IPS DF 19.7 (cell line): ENCODE measurements at regions not wholly inside any gene's neighbourhood (a gene's known extent, or its start where the extent isn't known, plus 50 kb on each side); places are given as distances from the start of the nearest gene placed in this dataset.
A peak's percentile ranks its signal among the peaks of the same experiment; 100 is the strongest.
"Not testable (repeated sequence)": the region's sequence is repeated elsewhere in the genome, so short reads cannot be mapped to it uniquely, and the experiment has no call there.

Experiments
- DNase-seq: peaks from one replicate; pipeline ENCODE4 v3.0.0-alpha.2; 2013; ENCODE audit warnings: low read depth, low spot score

- DNase-seq: no peak
Measured at GRCh38 chr7:123324283-123324682, 124.5 kb upstream of the SLC13A1 start.

GRCh38 chr7:123323689-123324088 lies 123.9 kb upstream of the SLC13A1 start:
- DNase-seq: no peak

GRCh38 chr7:123321578-123321977 lies 121.8 kb upstream of the SLC13A1 start:
- DNase-seq: not testable (repeated sequence)

GRCh38 chr7:123319911-123320310 lies 120.1 kb upstream of the SLC13A1 start:
- DNase-seq: no peak

- no peak for DNase-seq
Measured at GRCh38 chr7:123314886-123315285, 115.1 kb upstream of the SLC13A1 start.

GRCh38 chr7:123308254-123308951 lies 108.6 kb upstream of the SLC13A1 start:
- DNase-seq: no peak

- DNase-seq: no peak
Measured at GRCh38 chr7:123305840-123306375, 106.1 kb upstream of the SLC13A1 start.

- DNase-seq: no peak
Measured at GRCh38 chr7:123303926-123304325, 104.2 kb upstream of the SLC13A1 start.

GRCh38 chr7:123296965-123297364 lies 97.2 kb upstream of the SLC13A1 start:
- DNase-seq: no peak

GRCh38 chr7:123293710-123294109 lies 93.9 kb upstream of the SLC13A1 start:
- DNase-seq: no peak

GRCh38 chr7:123292227-123292626 lies 92.5 kb upstream of the SLC13A1 start:
- DNase-seq: no peak

- DNase-seq: no peak
Measured at GRCh38 chr7:123289200-123289599, 89.4 kb upstream of the SLC13A1 start.

GRCh38 chr7:123285076-123285700 lies 85.4 kb upstream of the SLC13A1 start:
- peak; percentile 30 for DNase-seq

GRCh38 chr7:123283373-123283772 lies 83.6 kb upstream of the SLC13A1 start:
- no peak for DNase-seq

- no peak for DNase-seq
Measured at GRCh38 chr7:123282181-123282580, 82.4 kb upstream of the SLC13A1 start.

- DNase-seq: no peak
Measured at GRCh38 chr7:123279949-123280348, 80.2 kb upstream of the SLC13A1 start.

- no peak for DNase-seq
Measured at GRCh38 chr7:123275036-123275753, 75.4 kb upstream of the SLC13A1 start.

GRCh38 chr7:123273185-123273584 lies 73.4 kb upstream of the SLC13A1 start:
- DNase-seq: no peak

- DNase-seq: no peak
Measured at GRCh38 chr7:123271856-123272255, 72.1 kb upstream of the SLC13A1 start.

GRCh38 chr7:123271231-123271630 lies 71.5 kb upstream of the SLC13A1 start:
- no peak for DNase-seq

GRCh38 chr7:123270570-123270969 lies 70.8 kb upstream of the SLC13A1 start:
- no peak for DNase-seq

GRCh38 chr7:123265853-123266252 lies 66.1 kb upstream of the SLC13A1 start:
- DNase-seq: no peak

GRCh38 chr7:123264820-123265219 lies 65.1 kb upstream of the SLC13A1 start:
- DNase-seq: not testable (repeated sequence)
